Stimulated activated naive CD4-positive, alpha-beta T cell (primary cell): ENCODE measurements at regions not wholly inside any gene's neighbourhood (a gene's known extent, or its start where the extent isn't known, plus 50 kb on each side); places are given as distances from the start of the nearest gene placed in this dataset.
"Not testable (repeated sequence)": the region's sequence is repeated elsewhere in the genome, so short reads cannot be mapped to it uniquely, and the experiment has no call there.

ENCODE experiments used
- DNase-seq, 6 experiments: peaks; one replicate each; lab custom pipeline; 2025; lab: John Stamatoyannopoulos, UW

DNA sequence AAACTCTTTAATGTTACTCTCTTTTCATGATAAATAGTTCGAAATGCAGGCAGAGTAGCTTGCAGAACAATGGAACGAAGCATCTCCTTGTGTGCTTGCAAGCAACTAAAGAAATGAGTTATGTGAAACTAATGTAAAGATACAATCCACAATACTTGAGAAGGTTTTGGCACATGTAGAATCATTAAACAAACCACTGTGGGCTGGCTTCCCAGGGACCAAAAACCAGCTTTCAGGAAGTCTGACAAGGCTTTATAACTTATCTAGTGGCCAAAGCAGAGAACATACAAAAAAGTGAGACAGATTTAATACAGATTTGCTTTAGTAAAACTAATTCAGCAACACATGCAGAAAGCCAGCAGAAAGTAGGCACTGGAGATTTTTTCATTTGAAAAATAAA lies 1673.8 kb upstream of the AGA start:
- DNase-seq = no peak

DNA sequence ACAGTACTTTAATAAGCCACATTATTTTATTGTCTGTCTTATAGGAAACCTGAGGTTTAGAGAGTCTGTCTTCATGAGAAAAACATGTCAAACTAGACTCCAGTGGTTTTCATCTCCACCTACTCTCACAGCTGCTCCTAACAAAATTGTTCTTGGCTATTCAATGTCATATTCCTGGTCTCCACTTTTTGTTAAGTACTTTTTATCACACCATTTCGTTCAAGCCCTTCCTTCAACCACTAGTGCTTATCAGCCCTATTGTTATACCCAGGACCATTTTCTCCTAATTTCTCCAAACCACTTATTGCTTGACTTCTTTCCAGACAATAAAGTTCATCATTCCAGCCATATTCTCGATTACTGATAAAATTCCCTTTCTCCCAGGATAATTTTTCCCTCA lies 1674.3 kb upstream of the AGA start:
- no peak for DNase-seq

DNA sequence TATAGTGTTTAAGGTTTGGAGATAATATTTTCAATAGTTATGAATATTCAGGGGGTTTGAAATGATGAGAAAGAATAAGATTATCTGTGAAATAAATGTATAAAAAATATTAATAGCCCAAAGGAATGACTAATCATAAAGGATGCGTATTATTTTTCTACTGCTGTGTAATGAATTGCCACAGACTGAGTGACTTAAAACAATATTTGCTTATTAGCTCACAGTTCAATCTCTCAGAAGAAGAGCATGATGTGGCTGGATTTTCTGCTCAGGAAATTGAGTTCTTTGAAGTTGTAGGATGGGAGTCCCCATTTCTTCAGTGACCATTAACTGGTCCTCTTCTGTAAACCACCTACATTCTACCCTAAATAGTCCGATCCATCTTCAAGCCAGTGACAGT lies 1680.8 kb upstream of the AGA start:
- DNase-seq = no peak

DNA sequence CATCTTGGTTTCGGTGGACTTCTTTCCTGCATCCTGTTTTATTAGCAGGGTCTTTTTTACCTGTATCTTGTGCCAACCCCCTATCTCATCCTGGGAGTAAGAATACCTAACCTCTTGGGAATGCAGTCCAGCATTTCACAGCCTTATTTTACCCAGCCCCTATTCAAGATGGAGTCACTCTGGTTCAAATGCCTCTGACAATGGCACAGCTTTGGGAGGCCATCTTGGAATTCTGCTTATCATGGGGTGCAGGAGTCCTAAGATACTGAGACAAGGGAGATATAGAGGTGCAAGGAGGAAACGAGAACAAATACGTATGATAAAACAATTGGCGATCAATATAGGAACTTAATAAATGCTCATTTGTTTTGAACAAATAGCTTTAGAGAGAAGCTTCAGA lies 1682.2 kb upstream of the AGA start:
- no peak for DNase-seq

DNA sequence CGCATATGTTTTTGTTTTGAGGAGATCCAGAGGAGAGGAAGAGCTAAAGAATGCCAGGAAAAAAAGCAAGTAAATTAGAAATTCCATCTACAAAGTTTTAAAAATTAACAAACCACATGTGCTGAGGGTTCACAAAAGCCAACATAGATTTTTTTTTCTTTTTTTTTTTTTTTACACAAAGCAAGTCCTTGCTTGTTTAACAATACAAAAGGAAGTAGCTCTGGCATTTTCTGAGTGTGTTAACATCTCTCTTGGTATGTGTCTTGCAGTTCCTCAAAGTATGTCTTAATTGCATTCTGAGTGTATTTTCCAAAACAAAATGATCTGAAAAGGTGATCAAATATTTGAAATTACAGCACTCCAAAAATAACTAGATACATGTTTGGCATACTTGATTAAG lies 1682.7 kb upstream of the AGA start:
- no peak for DNase-seq

DNA sequence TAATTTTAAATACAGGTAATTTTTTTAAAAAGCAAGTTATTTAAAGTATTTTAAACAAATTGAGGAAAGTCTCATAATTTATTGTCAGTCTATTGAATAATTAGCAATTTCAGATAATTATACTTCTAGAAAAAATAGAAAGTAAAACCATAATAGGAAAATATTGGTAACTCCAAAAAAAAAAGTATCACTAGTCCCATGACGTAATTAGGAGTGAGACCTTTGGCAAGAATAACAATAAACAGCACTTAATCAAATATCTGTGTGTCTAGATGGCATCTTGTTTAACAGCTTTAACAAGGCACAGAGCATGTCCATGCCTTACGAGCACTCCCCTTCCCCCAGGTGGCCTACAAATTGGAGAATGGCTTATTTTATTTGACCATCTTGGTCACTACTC lies 1683.6 kb upstream of the AGA start:
- DNase-seq = no peak

DNA sequence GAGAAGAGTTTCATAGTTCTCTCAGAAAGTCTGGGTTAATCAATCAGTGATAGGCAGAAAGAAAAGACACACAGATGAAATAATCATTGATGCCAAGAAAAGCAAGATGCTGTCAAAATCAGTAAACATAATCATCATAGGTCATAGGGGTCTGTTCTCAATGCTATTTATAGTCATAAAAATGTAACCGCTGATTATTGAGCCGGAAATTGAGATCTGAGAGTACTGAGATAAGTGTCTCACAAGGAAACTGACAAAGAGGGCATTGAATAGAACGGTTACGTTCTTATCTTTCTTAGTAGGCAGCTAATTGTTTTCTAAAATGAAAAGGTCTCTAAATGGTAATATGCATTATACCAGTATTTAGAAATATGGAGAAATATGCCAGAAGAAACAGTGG lies 1686.1 kb upstream of the AGA start:
- no peak for DNase-seq

DNA sequence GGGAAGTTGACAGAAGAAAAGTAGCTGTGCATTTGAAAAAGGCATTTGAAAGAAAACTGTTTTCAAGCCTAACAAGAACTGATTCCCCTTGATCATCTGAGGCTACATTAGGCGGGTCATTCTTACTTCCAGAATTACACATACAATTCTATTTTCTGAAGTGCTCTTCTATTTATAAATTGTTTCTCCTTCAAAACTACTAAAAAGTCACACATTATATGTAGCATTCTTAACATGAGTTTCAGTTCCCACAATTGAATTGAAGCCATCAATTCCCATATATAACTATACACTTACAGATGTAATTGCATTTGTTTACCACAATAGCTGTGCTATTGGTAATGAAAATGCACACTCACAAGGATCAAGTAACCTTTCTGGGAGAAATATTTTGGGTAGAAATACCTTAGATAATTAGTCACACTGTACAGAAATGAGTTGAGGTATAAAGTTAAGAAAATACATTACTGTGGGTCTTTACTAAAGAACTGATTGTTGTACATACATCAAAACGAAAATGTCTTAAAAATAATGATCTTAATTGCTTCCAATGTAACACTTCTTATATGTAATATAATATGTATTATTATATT lies 1688.0 kb upstream of the AGA start:
- no peak for DNase-seq

DNA sequence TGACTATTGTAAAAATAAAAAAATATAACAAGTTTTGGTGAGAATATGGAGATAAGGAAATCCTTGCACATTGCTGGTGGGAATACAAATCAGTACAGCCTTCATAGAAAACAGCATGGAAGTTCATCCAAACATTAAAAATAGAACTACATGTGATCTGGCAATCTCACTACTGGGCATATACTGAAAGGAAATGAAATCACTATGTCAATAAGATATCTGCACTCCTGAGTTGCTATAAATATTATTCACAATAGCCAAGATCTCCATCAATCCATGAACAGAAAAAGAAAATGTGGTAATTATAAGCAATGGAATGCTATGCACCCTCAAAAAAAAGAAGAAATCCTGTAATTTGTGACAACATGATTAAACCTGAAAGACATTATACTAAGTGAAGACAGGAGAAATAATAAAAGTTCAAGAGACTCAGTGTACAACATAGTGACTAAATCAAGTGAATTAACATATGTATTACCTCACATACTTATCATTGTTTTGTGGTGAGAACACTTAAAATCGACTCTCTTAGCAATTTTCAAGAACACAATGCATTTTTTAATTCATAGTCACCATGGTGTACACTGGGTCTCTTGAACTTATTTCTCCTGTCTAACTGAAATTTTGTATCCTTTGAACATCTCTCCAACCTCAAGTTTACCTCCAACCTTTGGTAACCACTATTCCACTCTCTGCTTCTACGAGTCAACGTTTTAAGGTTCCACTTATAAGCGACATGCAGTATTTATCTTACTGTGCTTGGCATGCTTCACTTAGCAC lies 1703.7 kb upstream of the AGA start:
- DNase-seq = no peak

DNA sequence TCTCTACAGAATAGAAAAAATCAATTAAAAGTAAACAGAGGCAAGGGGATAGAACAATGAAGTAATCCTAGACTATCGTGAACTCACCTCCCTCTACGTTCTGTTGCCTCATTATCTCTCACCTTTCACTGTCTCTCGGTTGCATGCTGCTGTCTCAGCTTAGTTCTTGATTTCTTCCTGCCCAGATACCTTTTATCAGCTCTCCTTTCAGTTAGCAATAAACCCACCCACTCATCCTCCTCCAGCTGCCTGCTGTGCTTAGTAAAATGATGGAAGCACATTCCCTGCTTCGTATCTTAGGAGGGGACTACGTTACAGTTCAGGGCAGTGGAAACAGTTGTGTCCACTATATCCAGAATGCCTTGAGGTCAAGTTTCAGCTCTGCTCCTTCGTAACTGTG lies 1709.5 kb upstream of the AGA start:
- DNase-seq = no peak

DNA sequence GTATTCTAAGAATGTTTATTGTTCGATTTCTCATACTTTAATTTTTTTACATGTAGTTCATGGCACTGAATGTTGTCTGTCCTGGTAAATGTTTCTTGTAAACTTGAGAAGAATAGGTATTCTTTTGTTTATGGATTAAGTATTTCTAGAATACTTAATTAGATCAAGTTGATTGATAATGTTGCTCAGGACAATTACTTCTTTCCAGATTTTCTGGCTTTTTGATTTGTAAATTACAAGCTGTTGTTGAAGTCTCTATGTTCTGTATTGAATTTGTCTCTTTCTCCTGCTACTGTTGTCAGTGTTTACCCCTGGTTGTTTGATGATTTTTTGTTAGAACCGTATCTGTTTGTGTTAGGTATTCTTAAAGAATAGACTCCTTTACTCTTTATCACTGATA lies 1720.9 kb upstream of the AGA start:
- no peak for DNase-seq

DNA sequence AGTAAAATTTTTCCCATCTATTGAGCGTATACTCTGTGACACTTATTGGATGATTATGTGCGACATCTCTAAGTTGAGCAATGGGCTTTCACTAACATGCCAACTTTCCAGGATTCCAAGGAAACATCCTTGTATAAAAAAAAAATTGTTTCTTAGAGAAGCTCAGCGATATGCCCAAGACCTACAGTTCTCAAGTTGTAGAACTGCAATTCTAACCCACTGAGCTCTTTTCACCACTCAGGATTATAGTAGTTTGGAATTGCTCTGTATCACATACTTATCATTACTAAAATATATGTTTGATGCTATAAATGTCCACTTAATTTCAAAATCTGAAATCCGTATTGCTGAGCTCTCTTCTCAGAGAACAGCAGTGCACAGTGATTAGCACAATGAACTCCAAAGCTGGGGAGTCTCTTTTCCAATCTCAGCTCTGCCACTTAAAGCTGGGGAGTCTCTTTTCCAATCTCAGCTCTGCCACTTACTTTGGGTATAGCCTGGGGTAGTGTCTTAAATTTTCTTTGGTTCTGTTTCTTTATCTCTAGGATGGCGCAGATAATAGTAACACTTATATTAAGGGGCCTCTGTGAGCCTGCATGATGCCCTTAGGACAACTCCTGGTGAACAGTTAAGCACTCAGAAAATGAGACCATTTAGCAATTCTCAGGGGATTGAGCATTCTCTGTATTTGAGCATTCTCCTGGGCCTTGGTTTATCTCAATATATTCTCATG lies 1722.2 kb upstream of the AGA start:
- no peak for DNase-seq

DNA sequence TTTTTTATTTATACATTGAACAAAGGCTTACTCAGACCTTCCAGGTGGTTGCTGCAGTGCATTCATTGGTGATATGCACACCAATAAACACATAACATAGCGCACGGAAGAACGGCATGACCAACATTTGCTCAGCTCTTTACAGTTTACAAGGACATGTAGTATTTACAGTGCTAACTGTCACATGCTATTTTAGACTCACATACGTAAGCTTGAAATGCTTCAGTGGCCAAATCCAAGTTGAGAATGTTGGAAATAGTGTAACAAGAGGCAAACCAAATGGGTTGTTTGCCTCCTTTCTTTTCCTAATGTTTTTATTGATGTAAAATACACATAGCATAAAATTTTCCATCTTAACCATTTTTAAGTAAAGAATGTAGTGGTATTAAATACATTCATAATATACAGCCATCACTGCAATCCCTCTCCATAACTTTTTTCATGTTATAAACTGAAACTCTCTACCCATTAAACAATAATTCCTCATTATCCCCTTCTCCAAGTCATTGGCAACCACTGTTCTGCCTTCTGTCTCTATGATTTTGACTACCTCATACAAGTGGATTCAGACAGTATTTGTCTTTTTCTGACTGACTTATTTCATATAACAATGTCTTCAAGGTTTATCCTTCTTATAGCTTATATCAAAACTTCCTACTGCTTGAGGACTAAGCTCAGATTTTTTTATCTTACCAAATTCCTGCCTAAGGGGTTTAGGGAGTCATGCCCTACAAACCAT lies 1722.9 kb upstream of the AGA start:
- no peak for DNase-seq

DNA sequence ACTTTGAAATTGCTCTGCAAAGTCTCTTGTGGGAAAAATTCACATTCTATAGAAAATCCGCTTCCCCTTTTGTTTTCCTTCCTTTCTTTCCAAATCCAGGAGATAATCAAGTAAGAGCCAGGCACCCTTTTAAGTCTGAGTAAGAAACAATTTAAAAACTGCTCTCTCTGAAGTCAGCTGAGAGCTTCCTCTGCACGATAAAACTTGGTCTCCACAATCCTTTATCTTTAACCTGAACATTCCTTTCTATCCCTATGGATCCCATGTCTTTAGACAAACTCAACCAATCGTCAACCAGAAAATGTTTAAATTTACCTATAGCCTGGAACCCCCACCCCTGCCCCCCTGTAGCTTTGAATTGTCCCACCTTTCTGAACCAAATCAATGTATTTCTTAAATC lies 1723.6 kb upstream of the AGA start:
- no peak for DNase-seq

DNA sequence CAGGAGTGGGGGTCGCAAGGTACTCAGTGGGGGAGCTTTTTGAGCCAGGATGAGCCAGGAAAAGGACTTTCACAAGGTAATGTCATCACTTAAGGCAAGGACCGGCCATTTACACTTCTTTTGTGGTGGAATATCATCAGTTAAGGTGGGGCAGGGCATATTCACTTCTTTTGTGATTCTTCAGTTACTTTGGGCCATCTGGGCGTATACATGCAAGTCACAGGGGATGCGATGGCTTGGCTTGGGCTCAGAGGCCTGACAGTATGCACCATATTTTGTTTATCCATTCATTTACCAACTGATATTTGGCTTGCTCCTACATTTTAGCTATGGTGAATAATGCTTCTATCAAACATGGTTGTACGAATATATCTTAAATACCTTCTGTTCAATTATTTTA lies 1728.1 kb upstream of the AGA start:
- DNase-seq = not testable (repeated sequence)

DNA sequence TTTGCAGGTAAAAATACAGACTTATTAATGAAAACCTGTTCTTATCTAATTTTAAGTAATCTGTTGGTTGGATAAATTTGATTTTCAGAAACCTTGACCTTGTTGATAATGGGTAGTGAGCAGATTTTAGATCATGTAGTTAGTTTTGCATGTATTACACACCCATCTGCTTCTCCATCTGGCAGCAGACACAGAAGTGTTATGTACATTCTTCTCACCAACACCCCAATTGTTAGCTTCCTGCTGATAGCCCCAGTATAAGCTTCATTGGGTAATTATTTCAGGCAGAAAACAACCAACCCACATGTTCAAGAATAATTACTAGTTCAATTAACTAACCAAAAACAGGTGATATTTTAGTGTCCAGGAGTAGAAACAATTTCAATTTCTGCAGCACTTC lies 1740.5 kb upstream of the AGA start:
- no peak for DNase-seq

DNA sequence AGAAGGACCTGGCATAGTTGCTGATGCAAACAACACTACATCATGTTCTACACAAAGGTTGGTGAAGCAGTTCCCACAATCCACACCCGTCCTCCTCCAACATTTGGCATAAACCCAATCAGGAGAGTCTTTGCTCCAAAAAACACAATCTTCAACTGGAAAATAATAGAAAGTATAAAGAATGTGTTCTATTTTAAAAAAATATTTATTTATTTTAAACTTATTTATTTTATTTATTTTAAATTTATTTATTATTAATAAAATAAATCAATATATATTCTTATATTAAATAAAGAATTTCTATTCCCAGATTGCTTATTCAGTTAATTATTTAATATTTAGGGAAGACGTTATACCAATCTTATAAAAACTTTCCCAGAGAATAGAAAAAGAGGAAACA lies 1753.7 kb upstream of the AGA start:
- DNase-seq = no peak

DNA sequence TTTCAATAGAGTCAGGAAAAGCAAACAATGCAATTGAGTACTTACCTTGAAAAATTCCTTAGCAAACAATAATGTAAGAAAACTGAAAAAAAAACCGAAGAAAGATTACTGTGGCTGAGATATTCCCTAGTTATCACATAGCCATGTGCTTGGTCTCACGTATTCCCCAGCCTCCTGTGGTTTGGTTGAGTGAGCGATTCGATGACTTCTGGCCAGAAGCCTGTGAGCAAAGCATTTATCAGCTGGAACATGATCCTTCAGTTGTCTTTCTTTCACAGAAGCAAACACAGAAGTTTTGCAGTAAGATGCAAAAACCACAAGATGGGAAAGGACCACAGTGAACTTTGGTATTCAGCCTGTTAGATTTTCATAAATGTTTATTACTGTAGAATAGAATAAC lies 1754.3 kb upstream of the AGA start:
- DNase-seq = no peak

DNA sequence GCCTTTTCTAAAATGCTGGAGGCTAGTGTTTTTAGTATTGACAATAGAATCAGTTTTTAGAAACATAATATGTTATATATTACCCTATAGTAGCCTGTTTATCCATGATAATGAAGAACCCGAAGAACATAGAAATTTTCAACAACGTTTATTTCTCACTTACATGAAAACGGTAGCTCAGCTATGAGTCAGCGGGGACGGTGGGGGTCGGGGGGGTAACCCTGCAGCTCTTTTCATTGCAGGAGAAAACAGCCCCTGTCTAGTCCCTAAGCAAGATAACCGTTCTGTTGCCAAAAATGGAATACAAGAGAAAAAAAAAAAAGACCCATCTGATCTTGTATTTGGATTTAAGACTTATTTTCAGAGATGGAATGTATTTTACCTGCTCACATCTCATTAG lies 1758.4 kb upstream of the AGA start:
- DNase-seq = no peak

DNA sequence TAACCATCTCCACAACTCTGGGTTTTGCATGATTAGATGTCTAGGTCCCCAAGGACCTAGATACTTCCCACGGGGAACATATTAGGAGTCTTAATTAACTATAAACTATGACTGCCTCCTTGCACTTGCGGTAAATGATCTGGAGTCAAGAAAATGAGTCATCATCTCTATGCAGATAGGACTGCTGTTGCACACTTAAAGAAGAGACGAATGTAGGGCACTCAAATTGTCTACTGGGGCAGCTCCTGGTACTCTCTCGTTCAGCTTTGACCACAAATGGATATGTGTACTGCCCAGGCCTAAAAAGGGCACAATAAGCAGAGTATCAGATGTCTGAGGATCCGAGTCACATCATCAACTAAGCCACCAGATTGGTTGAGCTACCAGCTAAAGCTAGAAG lies 1783.4 kb upstream of the AGA start:
- no peak for DNase-seq

DNA sequence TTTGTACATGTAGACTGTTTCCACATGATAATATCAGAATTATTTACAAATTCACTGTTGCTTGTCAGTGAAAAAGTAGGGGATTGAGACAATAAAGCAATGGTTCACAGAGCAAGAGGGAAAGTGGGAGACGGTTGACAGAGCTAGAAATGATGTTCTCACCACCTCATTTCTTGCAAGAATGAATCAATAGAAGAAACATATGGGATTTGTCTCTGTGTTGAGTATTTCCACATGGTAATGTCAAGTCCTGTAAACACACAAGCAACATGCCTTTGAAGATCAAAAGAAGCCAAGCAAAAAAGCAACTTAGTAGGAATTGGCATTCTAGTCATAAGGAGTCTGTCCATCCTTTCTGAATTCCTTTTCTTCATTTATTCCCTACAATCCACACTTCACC lies 1806.6 kb upstream of the AGA start:
- DNase-seq = no peak

DNA sequence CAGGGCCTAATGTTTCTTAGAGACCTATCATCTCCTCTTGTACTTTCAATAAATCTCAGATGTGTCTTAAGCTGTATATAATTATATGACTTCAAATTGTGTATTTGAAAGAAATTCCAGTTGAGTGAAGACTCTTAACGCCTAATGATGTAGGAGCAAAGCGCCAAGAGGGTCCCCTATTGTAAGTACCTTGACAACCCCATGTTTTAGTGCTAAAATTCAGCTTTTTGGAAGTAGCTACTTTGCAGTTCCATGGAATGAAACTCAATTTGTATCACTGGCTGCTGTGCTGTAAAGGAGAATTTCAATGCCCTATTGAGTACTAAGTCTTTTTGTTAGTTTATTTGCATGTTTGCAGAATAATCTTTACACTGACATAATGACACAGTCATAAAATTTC lies 1826.6 kb upstream of the AGA start:
- no peak for DNase-seq

DNA sequence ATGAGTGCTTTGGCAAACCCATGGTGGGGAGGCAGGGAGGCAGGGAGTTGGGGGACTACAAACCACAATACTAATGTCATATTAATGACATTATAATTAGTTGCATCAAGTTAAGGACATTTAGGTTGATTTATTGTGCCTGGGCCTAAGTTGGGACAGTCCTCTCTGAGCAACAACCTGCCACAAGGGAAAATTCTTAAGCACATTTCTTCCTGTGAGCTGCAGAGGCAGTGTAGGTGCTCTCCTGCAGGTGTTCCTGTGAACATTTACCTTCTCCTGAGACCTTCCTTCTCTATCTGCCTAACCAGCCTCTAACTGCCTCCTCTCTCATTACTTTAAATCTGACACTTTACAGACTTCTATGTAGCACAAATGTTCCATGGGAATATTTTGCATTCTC lies 1830.0 kb upstream of the AGA start:
- no peak for DNase-seq
